ENCODE measurements at regions not wholly inside any gene's neighbourhood (a gene's known extent, or its start where the extent isn't known, plus 50 kb on each side); places are given as distances from the start of the nearest gene placed in this dataset.
A peak's percentile ranks its signal among the peaks of the same experiment; 100 is the strongest.
"Not testable (repeated sequence)": the region's sequence is repeated elsewhere in the genome, so short reads cannot be mapped to it uniquely, and the experiment has no call there.

DNA sequence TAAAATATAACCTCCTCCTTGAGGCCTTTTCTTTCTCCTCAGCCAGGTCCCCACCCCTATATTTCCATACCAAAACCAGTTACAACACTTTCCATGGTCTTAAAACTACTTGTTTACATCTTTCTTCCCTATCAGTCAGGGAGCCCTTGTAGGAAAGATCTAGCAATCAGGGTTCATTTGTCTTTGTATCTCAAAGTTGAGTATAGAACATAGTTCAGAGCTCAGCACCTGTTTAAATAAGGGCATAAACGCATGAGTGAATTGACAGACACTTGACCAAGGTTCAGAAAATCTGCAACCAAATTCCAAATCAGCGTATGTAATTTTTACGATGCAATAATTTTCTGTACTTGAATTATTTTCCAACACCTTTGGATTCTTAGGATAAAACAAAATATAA is 352.2 kb upstream of the MAGEB16 start:
- DNase-seq (ENCODE audit: low read depth in 4 of 6, low spot score in 6 of 6), result no peak
- no peak overlapping the region for H3K4me3 ChIP-seq (ENCODE audit: low read depth, low read length)
- no peaks in the 10 kb centered on the region for H3K27me3 ChIP-seq (ENCODE audit: control insufficient read depth, insufficient read depth, low read length)
- H3K27ac ChIP-seq (ENCODE audit: low read depth, low read length), result no peak overlapping the region
- H3K9me3 ChIP-seq (ENCODE audit: control insufficient read depth, insufficient read depth, low read length), result no peaks in the 10 kb centered on the region
- WGBS (ENCODE audit: insufficient coverage), result no CpG with 5 or more reads among the region's 3 CpGs
- no peaks in the 10 kb centered on the region for H3K36me3 ChIP-seq (ENCODE audit: control insufficient read depth, insufficient read depth, low read length)
- H3K4me1 ChIP-seq (ENCODE audit: control insufficient read depth, insufficient read depth, low read length), result no peaks in the 10 kb centered on the region

DNA sequence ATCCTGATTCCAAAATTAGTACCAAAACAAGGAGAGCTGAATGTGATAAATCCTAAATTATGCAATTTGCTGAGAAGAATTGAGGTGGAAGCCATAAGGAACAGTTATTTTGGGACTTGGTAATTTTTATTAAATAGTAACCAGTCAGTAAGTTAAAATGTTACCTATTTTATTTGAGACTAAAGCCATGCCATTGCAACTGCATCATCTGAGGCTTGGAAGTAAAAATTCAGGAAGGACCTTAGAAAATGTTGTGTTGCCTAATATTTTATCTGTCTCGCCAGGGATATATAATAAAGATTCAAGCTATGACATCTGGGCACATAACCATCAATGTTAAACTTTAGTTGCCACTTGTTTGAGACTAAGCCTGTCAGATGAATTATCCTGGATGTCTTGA is 341.3 kb upstream of the MAGEB16 start:
- H3K9me3 ChIP-seq (ENCODE audit: control insufficient read depth, insufficient read depth, low read length), result no peaks in the 10 kb centered on the region
- H3K27ac ChIP-seq (ENCODE audit: low read depth, low read length), result no peak overlapping the region
- no peaks in the 10 kb centered on the region for H3K4me1 ChIP-seq (ENCODE audit: control insufficient read depth, insufficient read depth, low read length)
- no peaks in the 10 kb centered on the region for H3K36me3 ChIP-seq (ENCODE audit: control insufficient read depth, insufficient read depth, low read length)
- DNase-seq (ENCODE audit: low read depth in 4 of 6, low spot score in 6 of 6), result no peak
- WGBS (ENCODE audit: insufficient coverage), result no CpG with 5 or more reads among the region's 1 CpG
- no peak overlapping the region for H3K4me3 ChIP-seq (ENCODE audit: low read depth, low read length)
- no peaks in the 10 kb centered on the region for H3K27me3 ChIP-seq (ENCODE audit: control insufficient read depth, insufficient read depth, low read length)

DNA sequence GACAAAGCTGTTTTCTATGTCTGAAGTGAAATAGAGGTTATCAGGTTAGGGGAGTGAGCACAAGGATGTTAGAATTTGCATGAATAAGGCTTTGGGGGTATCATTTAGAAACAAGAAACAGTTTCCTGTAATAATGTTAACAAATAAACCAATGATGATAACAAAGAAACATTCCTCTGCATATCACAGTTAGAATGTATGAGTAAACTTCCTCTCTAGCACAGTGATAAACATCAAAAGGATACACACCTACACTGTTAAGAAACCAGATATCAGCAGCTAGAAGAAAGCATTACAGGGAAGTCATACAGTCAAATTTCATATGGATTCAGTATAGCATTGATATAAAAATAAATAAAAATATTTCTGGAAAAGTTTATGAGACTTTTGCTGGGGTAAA is 340.0 kb upstream of the MAGEB16 start:
- Histone ChIP-seq H3K36me3 (ENCODE audit: control insufficient read depth, insufficient read depth, low read length) (no peaks in the 10 kb centered on the region), H3K4me3 (ENCODE audit: low read depth, low read length) (no peak overlapping the region), H3K27ac (ENCODE audit: low read depth, low read length) (no peak overlapping the region), H3K9me3 (ENCODE audit: control insufficient read depth, insufficient read depth, low read length) (no peaks in the 10 kb centered on the region), H3K4me1 (ENCODE audit: control insufficient read depth, insufficient read depth, low read length) (no peaks in the 10 kb centered on the region), H3K27me3 (ENCODE audit: control insufficient read depth, insufficient read depth, low read length) (no peaks in the 10 kb centered on the region)
- no peak for DNase-seq (ENCODE audit: low read depth in 4 of 6, low spot score in 6 of 6)

DNA sequence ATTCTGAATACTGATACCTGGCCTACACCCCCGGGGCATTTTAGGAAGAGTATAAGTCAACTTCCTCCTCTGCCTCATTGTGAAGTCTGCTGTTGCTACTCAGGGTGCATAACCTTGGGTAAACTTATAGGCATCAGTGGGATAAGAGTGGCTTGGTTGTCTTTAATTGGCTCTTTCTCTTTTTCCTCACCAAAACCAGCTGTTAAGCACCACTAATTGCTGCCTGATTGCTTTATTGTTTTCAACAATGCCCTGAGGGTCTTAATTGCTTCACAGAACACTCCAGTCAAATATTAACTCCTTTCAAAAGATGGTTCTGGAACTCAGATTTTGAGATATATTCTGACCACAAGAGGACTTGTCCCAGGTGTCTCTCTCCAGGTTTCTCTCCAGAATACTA is 337.0 kb upstream of the MAGEB16 start:
- Histone ChIP-seq H3K9me3 (ENCODE audit: control insufficient read depth, insufficient read depth, low read length) (no peaks in the 10 kb centered on the region), H3K36me3 (ENCODE audit: control insufficient read depth, insufficient read depth, low read length) (no peaks in the 10 kb centered on the region), H3K27me3 (ENCODE audit: control insufficient read depth, insufficient read depth, low read length) (no peaks in the 10 kb centered on the region), H3K4me3 (ENCODE audit: low read depth, low read length) (no peak overlapping the region), H3K27ac (ENCODE audit: low read depth, low read length) (no peak overlapping the region), H3K4me1 (ENCODE audit: control insufficient read depth, insufficient read depth, low read length) (no peaks in the 10 kb centered on the region)
- no CpG with 5 or more reads among the region's 1 CpG for WGBS (ENCODE audit: insufficient coverage)
- DNase-seq (ENCODE audit: low read depth in 4 of 6, low spot score in 6 of 6), result no peak

DNA sequence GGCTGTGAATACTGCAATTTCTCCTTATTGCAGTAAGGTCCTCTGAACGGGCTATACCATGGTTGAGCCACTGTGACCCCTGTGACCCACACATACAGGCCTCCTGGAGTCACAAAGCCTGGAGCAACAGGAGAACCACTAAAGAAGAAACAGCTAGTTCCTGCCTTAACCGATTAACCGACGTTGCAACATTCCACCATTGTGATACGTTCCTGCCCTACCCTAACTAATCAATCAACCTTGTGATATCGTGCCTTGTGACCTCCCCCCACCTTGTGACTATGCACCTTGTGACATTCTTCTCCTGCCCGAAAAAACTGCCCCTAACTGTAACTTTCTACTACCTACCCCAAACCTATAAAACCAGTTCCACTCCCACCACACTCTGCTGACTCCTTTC is 301.5 kb upstream of the MAGEB16 start:
- WGBS (ENCODE audit: insufficient coverage), result 69% methylated on average over 7 of the region's 7 CpGs
- H3K9me3 ChIP-seq (ENCODE audit: control insufficient read depth, insufficient read depth, low read length); H3K27ac ChIP-seq (ENCODE audit: low read depth, low read length); DNase-seq (ENCODE audit: low read depth in 4 of 6, low spot score in 6 of 6); H3K4me1 ChIP-seq (ENCODE audit: control insufficient read depth, insufficient read depth, low read length); H3K4me3 ChIP-seq (ENCODE audit: low read depth, low read length); H3K27me3 ChIP-seq (ENCODE audit: control insufficient read depth, insufficient read depth, low read length); H3K36me3 ChIP-seq (ENCODE audit: control insufficient read depth, insufficient read depth, low read length): not testable (repeated sequence)

DNA sequence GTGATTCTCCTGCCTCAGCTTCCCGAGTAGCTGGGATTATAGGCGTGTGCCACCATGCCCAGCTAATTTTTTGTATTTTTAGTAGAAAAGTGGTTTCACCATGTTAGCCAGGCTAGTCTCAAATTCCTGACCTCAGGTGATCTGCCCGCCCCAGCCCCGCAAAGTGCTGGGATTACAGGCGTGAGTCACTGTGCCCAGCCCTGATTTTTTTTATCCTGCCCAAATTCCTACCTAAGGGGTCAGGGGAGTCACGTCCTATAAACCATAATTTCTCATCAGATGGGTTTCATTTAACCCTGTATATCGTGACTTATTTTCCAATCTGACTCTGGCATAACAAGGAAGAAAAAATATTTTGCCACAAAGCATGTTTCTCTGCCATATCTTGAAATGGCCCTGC is 300.7 kb upstream of the MAGEB16 start:
- not testable (repeated sequence) for H3K9me3 ChIP-seq (ENCODE audit: control insufficient read depth, insufficient read depth, low read length); H3K27ac ChIP-seq (ENCODE audit: low read depth, low read length); H3K36me3 ChIP-seq (ENCODE audit: control insufficient read depth, insufficient read depth, low read length); H3K4me3 ChIP-seq (ENCODE audit: low read depth, low read length); DNase-seq (ENCODE audit: low read depth in 4 of 6, low spot score in 6 of 6); H3K27me3 ChIP-seq (ENCODE audit: control insufficient read depth, insufficient read depth, low read length); H3K4me1 ChIP-seq (ENCODE audit: control insufficient read depth, insufficient read depth, low read length)
- 69% methylated on average over 2 of the region's 7 CpGs for WGBS (ENCODE audit: insufficient coverage)

DNA sequence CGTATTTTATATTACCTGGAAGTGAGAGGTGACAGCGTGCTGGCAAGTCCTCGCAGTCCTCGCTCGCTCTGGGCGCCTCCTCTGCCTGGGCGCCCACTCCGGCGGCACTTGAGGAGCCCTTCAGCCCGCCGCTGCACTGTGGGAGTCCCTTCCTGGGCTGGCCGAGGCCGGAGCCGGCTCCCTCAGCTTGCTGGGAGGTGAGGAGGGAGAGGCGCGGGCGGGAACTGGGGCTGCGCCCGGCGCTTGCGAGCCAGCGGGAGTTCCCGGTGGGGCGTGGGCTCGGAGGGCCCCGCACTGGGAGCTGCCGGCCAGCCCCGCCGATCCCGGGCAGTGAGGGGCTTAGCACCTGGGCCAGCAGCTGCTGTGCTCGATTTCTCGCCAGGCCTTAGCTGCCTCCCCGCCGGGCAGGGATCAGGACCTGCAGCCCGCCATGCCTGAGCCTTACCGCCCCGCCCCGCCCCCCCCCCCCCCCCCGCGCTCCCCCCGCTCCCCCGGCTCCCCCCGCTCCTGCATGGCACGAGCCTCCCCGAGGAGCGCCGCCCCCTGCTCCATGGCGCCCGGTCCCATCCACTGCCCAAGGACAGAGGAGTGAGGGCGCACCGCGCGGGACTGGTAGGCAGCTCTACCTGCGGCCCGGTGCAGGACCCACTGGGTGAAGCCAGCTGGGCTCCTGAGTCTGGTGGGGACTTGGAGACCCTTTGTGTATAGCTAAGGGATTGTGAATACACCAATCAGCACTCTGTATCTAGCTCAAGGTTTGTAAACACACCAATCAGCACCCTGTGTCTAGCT is 298.9 kb upstream of the MAGEB16 start:
- no peak overlapping the region for H3K27ac ChIP-seq (ENCODE audit: low read depth, low read length)
- DNase-seq (ENCODE audit: low read depth in 4 of 6, low spot score in 6 of 6), result no peak
- no peaks in the 10 kb centered on the region for H3K4me1 ChIP-seq (ENCODE audit: control insufficient read depth, insufficient read depth, low read length)
- WGBS (ENCODE audit: insufficient coverage), result 79% methylated on average over 36 of the region's 55 CpGs
- no peak overlapping the region for H3K4me3 ChIP-seq (ENCODE audit: low read depth, low read length)
- H3K9me3 ChIP-seq (ENCODE audit: control insufficient read depth, insufficient read depth, low read length), result no peaks in the 10 kb centered on the region
- no peaks in the 10 kb centered on the region for H3K36me3 ChIP-seq (ENCODE audit: control insufficient read depth, insufficient read depth, low read length)
- H3K27me3 ChIP-seq (ENCODE audit: control insufficient read depth, insufficient read depth, low read length), result no peaks in the 10 kb centered on the region

DNA sequence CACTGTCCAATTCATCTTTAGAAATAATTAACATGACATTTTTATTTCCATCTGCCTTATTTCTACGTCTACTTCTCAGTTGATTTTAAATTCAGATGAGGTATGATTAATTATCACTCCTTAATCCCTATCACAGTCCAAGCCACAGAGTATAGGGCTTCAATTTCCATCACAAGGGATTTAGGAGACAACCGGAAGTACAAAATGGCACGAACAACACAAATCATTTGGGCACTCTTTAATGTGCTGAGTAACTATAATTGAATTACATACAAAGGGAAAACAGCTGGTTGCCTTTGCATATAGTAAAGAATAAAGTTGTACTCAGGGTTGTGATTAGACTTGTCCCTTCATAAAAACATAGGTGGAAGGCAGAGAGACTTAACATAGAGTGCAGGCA is 290.4 kb upstream of the MAGEB16 start:
- no peak for DNase-seq (ENCODE audit: low read depth in 4 of 6, low spot score in 6 of 6)
- Histone ChIP-seq H3K27me3 (ENCODE audit: control insufficient read depth, insufficient read depth, low read length) (no peaks in the 10 kb centered on the region), H3K27ac (ENCODE audit: low read depth, low read length) (no peak overlapping the region), H3K9me3 (ENCODE audit: control insufficient read depth, insufficient read depth, low read length) (no peaks in the 10 kb centered on the region), H3K36me3 (ENCODE audit: control insufficient read depth, insufficient read depth, low read length) (no peaks in the 10 kb centered on the region), H3K4me1 (ENCODE audit: control insufficient read depth, insufficient read depth, low read length) (no peaks in the 10 kb centered on the region), H3K4me3 (ENCODE audit: low read depth, low read length) (no peak overlapping the region)
- WGBS (ENCODE audit: insufficient coverage), result no CpG with 5 or more reads among the region's 3 CpGs

DNA sequence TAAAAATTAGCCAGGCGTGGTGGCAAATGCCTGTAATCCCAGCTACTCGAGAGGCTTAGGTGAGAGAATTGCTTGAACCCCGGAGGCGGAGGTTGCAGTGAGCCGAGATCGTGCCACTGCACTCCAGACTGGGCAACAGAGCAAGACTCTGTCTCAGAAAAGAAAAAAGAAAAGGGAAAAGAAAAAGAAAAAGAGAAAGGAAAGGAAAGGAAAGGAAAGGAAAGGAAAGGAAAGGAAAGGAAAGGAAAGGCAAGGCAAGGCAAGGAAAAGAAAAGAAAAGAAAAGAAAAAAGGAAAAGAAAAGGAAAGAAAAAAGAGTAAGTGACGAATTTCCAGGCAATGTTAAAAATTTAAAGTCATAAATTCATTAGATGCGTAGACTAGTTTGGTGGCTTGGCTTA is 250.1 kb upstream of the MAGEB16 start:
- not testable (repeated sequence) for H3K4me3 ChIP-seq (ENCODE audit: low read depth, low read length)

DNA sequence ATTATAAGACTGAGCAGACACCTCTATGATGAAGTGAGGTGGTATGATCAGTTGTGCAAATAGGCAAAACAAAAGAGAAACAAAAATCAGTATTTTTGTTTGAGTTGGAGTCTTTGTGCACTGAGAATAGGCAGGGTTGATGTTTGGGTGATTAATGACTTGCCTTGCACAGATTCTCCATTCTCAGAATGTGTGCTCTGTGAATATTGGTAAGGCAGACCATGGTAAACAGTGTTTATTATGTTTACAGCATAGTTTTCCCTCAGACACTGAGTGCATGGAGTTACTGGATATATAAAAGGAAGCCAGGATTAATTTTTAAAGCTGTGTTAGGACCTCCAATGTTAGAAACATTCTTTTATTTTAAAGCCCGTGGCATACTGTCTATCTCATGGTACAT is 240.2 kb upstream of the MAGEB16 start:
- no peak overlapping the region for H3K4me3 ChIP-seq (ENCODE audit: low read depth, low read length)
- peaks cover 2% of the 10 kb centered on the region for H3K27me3 ChIP-seq (ENCODE audit: control insufficient read depth, insufficient read depth, low read length)
- H3K36me3 ChIP-seq (ENCODE audit: control insufficient read depth, insufficient read depth, low read length), result no peaks in the 10 kb centered on the region
- no CpG with 5 or more reads among the region's 1 CpG for WGBS (ENCODE audit: insufficient coverage)
- H3K9me3 ChIP-seq (ENCODE audit: control insufficient read depth, insufficient read depth, low read length), result no peaks in the 10 kb centered on the region
- peak in 1 of 6 donors; percentile 2 for DNase-seq (ENCODE audit: low read depth in 4 of 6, low spot score in 6 of 6)
- H3K4me1 ChIP-seq (ENCODE audit: control insufficient read depth, insufficient read depth, low read length), result no peaks in the 10 kb centered on the region
- H3K27ac ChIP-seq (ENCODE audit: low read depth, low read length), result no peak overlapping the region

More for the DNA sequence above, 250.1 kb upstream of the MAGEB16 start:
- not testable (repeated sequence) for H3K27ac ChIP-seq (ENCODE audit: low read depth, low read length); DNase-seq (ENCODE audit: low read depth in 4 of 6, low spot score in 6 of 6); H3K36me3 ChIP-seq (ENCODE audit: control insufficient read depth, insufficient read depth, low read length); H3K27me3 ChIP-seq (ENCODE audit: control insufficient read depth, insufficient read depth, low read length); H3K4me1 ChIP-seq (ENCODE audit: control insufficient read depth, insufficient read depth, low read length); H3K9me3 ChIP-seq (ENCODE audit: control insufficient read depth, insufficient read depth, low read length)
- WGBS (ENCODE audit: insufficient coverage), result 85% methylated on average over 6 of the region's 8 CpGs

Measured in spinal cord (tissue), 9 donors.